ENCODE measurements at regions not wholly inside any gene's neighbourhood (a gene's known extent, or its start where the extent isn't known, plus 50 kb on each side); places are given as distances from the start of the nearest gene placed in this dataset.

DNA sequence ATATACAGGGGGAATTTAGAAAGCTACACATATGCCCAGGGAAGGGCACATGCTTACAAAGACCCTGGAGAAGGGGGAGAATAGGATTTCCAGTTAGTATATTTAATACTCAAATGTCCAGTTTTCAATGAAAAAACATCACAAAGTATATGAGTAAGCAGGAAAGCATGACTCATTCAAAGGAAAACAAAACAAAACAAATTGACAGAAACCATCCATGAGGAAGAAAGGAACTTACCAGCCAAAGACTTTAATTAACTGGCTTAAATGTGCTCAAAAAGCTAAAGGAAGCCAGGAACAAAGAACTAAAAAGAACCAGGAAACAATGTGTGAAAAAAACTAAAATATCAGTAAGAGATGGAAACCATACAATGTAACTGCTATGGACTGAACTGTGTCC lies 716.2 kb upstream of the ARGLU1 start:
- H3K27me3 ChIP-seq (replicated peaks; ENCODE audit: insufficient read depth, low read depth, low read length, poor library complexity) = no peaks in the 10 kb centered on the region
- ChIA-PET POLR2A (ENCODE audit: low non-redundant PET) (no interaction called here), CTCF (no interaction called here)
- no peak overlapping the region for H3K4me3 ChIP-seq (ENCODE audit: low read depth, low read length, poor library complexity, severe bottlenecking)
- H3K9me3 ChIP-seq (ENCODE audit: low read depth, low read length, poor library complexity, severe bottlenecking) = no peaks in the 10 kb centered on the region
- H3K36me3 ChIP-seq (ENCODE audit: insufficient read depth, low read length, poor library complexity, severe bottlenecking) = no peaks in the 10 kb centered on the region
- no peak overlapping the region for H3K27ac ChIP-seq (ENCODE audit: low read depth, low read length, poor library complexity, severe bottlenecking)
- intact Hi-C loops (cut with micrococcal nuclease; ENCODE audit: unreplicated experiment) = no loop called here
- no TSS peak for BruUV-seq (replicated peaks)
- DNase-seq (ENCODE audit: low spot score) = peak; percentile 33
- TF ChIP-seq EZH2 (IDR thresholded peaks at IDR 0.05; ENCODE audit: borderline replicate concordance, low read depth, low read length, poor library complexity, severe bottlenecking) = no peak
- TF ChIP-seq, protein P1, sequence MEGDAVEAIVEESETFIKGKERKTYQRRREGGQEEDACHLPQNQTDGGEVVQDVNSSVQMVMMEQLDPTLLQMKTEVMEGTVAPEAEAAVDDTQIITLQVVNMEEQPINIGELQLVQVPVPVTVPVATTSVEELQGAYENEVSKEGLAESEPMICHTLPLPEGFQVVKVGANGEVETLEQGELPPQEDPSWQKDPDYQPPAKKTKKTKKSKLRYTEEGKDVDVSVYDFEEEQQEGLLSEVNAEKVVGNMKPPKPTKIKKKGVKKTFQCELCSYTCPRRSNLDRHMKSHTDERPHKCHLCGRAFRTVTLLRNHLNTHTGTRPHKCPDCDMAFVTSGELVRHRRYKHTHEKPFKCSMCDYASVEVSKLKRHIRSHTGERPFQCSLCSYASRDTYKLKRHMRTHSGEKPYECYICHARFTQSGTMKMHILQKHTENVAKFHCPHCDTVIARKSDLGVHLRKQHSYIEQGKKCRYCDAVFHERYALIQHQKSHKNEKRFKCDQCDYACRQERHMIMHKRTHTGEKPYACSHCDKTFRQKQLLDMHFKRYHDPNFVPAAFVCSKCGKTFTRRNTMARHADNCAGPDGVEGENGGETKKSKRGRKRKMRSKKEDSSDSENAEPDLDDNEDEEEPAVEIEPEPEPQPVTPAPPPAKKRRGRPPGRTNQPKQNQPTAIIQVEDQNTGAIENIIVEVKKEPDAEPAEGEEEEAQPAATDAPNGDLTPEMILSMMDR (conservative IDR thresholded peaks at IDR 0.05; ENCODE audit: low read depth, low read length) = no peak
- H3K4me1 ChIP-seq (ENCODE audit: insufficient read depth, low read length, poor library complexity, severe bottlenecking) = peaks cover 7% of the 10 kb centered on the region

DNA sequence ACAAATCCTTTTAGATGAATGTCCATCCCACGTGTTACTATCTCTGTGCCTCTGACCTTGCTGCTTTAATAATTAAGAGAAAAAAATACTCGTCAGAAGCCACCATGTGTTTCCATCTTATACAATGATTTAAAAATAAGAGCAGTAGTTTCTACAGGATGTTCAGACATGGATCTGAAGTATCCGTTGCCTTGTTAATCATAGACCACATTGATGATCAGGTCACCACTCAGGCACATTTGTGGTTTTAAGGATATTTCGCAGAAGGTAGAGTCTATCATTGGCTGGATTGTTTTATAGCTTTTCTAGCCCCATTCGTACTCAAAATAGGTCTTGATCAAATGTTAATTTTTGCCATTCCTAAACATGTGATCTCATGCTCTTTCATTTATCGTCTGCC lies 710.0 kb upstream of the ARGLU1 start:
- no TSS peak for BruUV-seq (replicated peaks)
- CTCF ChIA-PET = no interaction called here
- Histone ChIP-seq H3K36me3 (ENCODE audit: insufficient read depth, low read length, poor library complexity, severe bottlenecking) (no peaks in the 10 kb centered on the region), H3K27ac (ENCODE audit: low read depth, low read length, poor library complexity, severe bottlenecking) (no peak overlapping the region), H3K9me3 (ENCODE audit: low read depth, low read length, poor library complexity, severe bottlenecking) (no peaks in the 10 kb centered on the region), H3K27me3 (replicated peaks; ENCODE audit: insufficient read depth, low read depth, low read length, poor library complexity) (no peaks in the 10 kb centered on the region), H3K4me1 (ENCODE audit: insufficient read depth, low read length, poor library complexity, severe bottlenecking) (peaks cover 7% of the 10 kb centered on the region), H3K4me3 (ENCODE audit: low read depth, low read length, poor library complexity, severe bottlenecking) (no peak overlapping the region)
- intact Hi-C loops (cut with micrococcal nuclease; ENCODE audit: unreplicated experiment) = no loop called here
- no peak for DNase-seq (ENCODE audit: low spot score)
- POLR2A ChIA-PET (ENCODE audit: low non-redundant PET) = no interaction called here
- TF ChIP-seq, protein P1 (conservative IDR thresholded peaks at IDR 0.05; ENCODE audit: low read depth, low read length) = no peak
- TF ChIP-seq EZH2 (IDR thresholded peaks at IDR 0.05; ENCODE audit: borderline replicate concordance, low read depth, low read length, poor library complexity, severe bottlenecking) = no peak

DNA sequence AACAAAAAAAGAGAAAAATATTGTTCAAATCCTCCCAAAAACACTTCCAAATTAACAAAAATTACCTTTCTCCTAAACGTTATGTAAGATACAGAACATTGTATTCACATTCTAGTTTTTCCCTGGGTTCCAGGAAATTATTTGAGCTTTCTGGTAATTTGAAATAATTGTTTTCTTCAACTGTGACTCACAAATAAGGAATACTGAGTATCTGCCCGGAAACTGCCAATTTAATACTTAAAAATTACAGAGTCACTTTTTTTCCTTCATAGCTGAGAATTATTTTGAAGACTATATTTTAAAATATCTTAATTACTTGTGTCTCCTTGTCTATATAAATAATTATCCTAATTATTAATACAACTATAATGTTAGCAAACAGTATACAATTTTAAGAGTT lies 709.0 kb upstream of the ARGLU1 start:
- TF ChIP-seq, protein P1 (conservative IDR thresholded peaks at IDR 0.05; ENCODE audit: low read depth, low read length) = no peak
- TF ChIP-seq EZH2 (IDR thresholded peaks at IDR 0.05; ENCODE audit: borderline replicate concordance, low read depth, low read length, poor library complexity, severe bottlenecking) = no peak
- Histone ChIP-seq H3K27ac (ENCODE audit: low read depth, low read length, poor library complexity, severe bottlenecking) (no peak overlapping the region), H3K27me3 (replicated peaks; ENCODE audit: insufficient read depth, low read depth, low read length, poor library complexity) (no peaks in the 10 kb centered on the region), H3K4me1 (ENCODE audit: insufficient read depth, low read length, poor library complexity, severe bottlenecking) (peaks cover 7% of the 10 kb centered on the region), H3K4me3 (ENCODE audit: low read depth, low read length, poor library complexity, severe bottlenecking) (no peak overlapping the region), H3K36me3 (ENCODE audit: insufficient read depth, low read length, poor library complexity, severe bottlenecking) (no peaks in the 10 kb centered on the region), H3K9me3 (ENCODE audit: low read depth, low read length, poor library complexity, severe bottlenecking) (no peaks in the 10 kb centered on the region)
- ChIA-PET CTCF (no interaction called here), POLR2A (ENCODE audit: low non-redundant PET) (no interaction called here)
- no TSS peak for BruUV-seq (replicated peaks)
- intact Hi-C loops (cut with micrococcal nuclease; ENCODE audit: unreplicated experiment) = no loop called here
- peak; percentile 65 for DNase-seq (ENCODE audit: low spot score)

All from A673 (cell line).